GM13977 (cell line): ENCODE measurements at regions not wholly inside any gene's neighbourhood (a gene's known extent, or its start where the extent isn't known, plus 50 kb on each side); places are given as distances from the start of the nearest gene placed in this dataset.

Experiments
- DNase-seq: peaks from one replicate; pipeline ENCODE4 v3.0.0; 2012; ENCODE audit warnings: low spot score
- in situ Hi-C: fragments of 300-500 bp; cut with MboI; formaldehyde crosslinking; loops from one replicate; pipeline ENCODE4 v1.12.0; 2022; ENCODE audit warnings: low sequenced_read_pairs, low pct_unique_long_range_greater_than_20kb, mixed read lengths, inconsistent platforms; ENCODE audit not compliant: unreplicated experiment
- TF ChIP-seq, protein P1 (sequence below): IDR thresholded peaks from 2 replicates; pipeline ENCODE4 v1.5.1; 2012; ENCODE audit warnings: mild to moderate bottlenecking, control low read depth; ENCODE audit not compliant: insufficient read depth; ENCODE audit errors: extremely low read depth, missing control alignments

DNA sequence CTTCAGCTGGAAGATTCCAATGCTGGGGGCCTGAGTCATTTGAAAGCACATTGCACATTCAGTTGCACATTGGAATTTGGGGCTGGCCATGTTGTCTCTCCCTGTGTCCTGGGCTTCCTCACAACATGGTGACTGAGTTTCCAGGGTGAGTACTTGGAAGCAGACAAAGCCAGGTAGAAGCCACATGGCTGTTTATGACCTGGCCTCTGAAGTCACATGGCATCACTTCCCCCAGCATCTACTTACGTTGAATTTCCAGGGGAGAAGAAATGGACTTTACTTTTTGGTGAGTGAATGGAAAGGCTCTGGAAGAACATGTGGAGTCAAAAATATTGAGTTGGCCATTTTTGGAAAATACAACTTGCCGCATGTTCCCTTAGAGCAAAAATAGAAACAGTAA lies 155.5 kb downstream of the LINC00237 start:
- in situ Hi-C loops = no loop called here
- no peak for DNase-seq
- TF ChIP-seq, protein P1, sequence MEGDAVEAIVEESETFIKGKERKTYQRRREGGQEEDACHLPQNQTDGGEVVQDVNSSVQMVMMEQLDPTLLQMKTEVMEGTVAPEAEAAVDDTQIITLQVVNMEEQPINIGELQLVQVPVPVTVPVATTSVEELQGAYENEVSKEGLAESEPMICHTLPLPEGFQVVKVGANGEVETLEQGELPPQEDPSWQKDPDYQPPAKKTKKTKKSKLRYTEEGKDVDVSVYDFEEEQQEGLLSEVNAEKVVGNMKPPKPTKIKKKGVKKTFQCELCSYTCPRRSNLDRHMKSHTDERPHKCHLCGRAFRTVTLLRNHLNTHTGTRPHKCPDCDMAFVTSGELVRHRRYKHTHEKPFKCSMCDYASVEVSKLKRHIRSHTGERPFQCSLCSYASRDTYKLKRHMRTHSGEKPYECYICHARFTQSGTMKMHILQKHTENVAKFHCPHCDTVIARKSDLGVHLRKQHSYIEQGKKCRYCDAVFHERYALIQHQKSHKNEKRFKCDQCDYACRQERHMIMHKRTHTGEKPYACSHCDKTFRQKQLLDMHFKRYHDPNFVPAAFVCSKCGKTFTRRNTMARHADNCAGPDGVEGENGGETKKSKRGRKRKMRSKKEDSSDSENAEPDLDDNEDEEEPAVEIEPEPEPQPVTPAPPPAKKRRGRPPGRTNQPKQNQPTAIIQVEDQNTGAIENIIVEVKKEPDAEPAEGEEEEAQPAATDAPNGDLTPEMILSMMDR = no peak

DNA sequence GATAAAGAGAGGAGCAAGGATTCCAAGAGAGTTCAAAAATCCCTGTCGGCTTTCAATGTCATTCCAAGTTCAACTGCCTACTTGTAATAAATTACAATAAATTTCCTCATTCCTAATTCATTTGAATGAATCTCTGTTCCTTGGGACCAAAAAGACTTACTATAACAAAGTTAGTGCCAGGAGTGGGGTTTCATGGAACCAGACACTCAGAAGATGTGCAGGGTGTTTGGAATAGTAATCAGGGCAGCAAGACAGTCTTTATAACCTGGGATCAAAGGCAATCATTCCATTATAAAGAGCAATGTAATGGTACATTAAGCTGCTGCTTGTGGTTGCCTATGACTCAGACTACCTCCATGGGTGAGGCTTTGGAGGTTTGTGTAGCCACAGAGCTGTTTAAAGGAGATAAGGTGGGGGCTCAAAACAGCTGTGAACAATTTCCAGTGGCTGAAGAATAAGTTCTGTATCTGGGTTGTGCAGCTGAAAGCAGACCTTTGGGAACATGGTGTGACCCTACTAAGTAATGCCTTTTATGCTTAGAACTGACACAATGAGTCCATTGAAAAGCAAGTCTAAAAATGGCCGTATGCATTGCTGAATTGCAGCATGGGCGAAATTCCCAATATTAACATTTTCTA lies 159.9 kb downstream of the LINC00237 start:
- TF ChIP-seq, protein P1 = no peak
- in situ Hi-C loops = no loop called here
- DNase-seq = no peak

DNA sequence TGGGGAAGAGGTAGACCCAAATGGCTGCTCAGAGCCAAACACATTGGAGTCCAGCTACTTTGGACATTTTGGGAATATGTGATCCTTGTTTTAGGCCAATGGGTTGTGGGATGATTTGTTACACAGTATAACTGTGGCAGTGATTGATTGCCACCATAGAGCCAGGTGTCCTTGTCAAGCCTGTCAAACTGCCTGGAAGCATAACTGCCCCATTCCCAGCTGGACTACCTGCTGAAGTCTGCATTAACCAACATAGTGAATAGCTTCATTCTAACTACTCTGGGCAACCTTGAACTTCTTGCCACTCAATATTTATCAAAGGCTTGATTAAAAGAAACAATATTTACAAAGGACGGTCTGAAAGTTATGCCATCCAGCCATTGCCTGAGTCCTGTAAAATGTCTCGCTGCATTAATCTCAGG lies 164.7 kb downstream of the LINC00237 start:
- DNase-seq = no peak
- in situ Hi-C loops = no loop called here
- TF ChIP-seq, protein P1 = no peak

DNA sequence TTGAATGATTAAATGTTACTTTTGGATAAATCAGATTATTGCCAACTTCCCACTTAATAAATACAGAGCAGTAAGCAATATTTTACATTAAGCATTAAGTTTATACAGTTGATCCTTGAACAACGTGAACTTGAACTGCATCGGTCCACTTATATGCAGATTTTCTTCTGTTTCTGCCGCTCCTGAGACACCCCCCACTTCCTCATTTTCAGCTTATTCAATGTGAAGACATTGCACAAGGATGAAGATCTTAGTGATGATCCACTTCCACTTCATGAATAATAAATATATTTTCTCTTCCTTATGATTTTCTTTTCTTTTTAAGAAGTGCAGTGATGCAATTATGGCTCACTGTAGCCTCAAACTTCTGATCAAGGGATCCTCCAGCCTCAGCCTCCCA lies 167.2 kb downstream of the LINC00237 start:
- TF ChIP-seq, protein P1 = no peak
- in situ Hi-C loops = no loop called here
- DNase-seq = no peak

DNA sequence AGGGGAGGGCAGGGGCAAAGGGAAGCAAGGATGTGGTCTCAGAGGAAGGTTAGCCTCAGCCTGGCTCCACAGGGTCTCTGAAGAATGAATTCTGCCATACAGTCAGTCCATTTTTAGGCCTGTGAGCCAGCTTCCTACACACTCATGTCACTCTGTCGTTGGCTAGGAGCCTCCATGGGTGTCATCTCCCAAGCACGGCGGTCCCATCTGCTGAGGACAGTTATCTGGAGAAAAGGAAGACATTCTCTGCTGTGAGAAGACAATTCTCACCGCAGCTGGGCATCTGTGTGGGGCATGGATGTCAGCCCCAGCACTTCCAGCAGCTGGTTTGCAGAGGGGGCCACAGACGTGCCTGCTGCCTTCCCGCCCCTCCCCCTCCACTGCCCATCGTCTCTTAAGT lies 167.6 kb downstream of the LINC00237 start:
- DNase-seq = no peak
- TF ChIP-seq, protein P1 = no peak
- in situ Hi-C loops = no loop called here

DNA sequence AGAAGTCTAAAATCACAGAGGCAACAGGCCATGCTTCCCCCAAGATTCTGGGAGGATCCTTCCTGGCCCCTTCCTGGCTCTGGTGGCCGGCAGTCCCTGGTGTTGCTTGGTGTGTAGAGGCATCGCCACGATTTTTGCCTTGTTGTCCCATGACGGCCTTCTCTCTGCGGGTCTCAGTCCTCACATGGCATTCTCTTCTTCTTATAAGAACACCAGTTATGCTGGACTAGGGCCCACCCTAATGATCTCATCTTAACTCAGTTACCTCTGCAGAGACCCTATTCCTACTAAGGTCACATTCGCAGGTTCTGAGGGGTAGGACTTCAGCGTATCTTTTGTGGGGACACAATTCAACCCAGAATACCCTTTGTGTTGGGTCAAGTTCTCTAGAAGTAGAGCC lies 168.0 kb downstream of the LINC00237 start:
- in situ Hi-C loops = no loop called here
- DNase-seq = no peak
- TF ChIP-seq, protein P1 = no peak
